GM10248 (cell line): ENCODE measurements at regions not wholly inside any gene's neighbourhood (a gene's known extent, or its start where the extent isn't known, plus 50 kb on each side); places are given as distances from the start of the nearest gene placed in this dataset.
"Not testable (repeated sequence)": the region's sequence is repeated elsewhere in the genome, so short reads cannot be mapped to it uniquely, and the experiment has no call there.

Source experiments
- CTCF ChIA-PET: fragments of 300-600 bp; sonication (Branson Sonifier 250); formaldehyde crosslinking; extraction: SDS; loops from one replicate; lab custom pipeline; 2021; ENCODE audit warnings: antibody characterized with exemption; lab: Yijun Ruan, JAX
- POLR2A ChIA-PET: fragments of 350-650 bp; sonication (Branson Sonifier 250); formaldehyde crosslinking; extraction: SDS; loops from one replicate; lab custom pipeline; 2020; ENCODE audit warnings: antibody characterized with exemption; lab: Yijun Ruan, JAX
- DNase-seq: peaks from one replicate; pipeline ENCODE4 v3.0.0; 2012; ENCODE audit errors: extremely low spot score
- TF ChIP-seq, protein P1 (sequence below): IDR thresholded peaks from 2 replicates; pipeline ENCODE4 v1.5.1; 2012; ENCODE audit warnings: mild to moderate bottlenecking, low read depth; ENCODE audit errors: extremely low read depth, missing control alignments, control extremely low read depth

- no peak for DNase-seq
- ChIA-PET POLR2A (no interaction called here), CTCF (interaction anchor here (1.0 kb wide), 1 partner anchor 18 kb away, joined by 3 read pairs; no protein-coding TSS in a partner anchor)
- TF ChIP-seq, protein P1, sequence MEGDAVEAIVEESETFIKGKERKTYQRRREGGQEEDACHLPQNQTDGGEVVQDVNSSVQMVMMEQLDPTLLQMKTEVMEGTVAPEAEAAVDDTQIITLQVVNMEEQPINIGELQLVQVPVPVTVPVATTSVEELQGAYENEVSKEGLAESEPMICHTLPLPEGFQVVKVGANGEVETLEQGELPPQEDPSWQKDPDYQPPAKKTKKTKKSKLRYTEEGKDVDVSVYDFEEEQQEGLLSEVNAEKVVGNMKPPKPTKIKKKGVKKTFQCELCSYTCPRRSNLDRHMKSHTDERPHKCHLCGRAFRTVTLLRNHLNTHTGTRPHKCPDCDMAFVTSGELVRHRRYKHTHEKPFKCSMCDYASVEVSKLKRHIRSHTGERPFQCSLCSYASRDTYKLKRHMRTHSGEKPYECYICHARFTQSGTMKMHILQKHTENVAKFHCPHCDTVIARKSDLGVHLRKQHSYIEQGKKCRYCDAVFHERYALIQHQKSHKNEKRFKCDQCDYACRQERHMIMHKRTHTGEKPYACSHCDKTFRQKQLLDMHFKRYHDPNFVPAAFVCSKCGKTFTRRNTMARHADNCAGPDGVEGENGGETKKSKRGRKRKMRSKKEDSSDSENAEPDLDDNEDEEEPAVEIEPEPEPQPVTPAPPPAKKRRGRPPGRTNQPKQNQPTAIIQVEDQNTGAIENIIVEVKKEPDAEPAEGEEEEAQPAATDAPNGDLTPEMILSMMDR: no peak
Measured at GRCh38 chr21:20151741-20152140, 846.5 kb upstream of the NCAM2 start.

DNA sequence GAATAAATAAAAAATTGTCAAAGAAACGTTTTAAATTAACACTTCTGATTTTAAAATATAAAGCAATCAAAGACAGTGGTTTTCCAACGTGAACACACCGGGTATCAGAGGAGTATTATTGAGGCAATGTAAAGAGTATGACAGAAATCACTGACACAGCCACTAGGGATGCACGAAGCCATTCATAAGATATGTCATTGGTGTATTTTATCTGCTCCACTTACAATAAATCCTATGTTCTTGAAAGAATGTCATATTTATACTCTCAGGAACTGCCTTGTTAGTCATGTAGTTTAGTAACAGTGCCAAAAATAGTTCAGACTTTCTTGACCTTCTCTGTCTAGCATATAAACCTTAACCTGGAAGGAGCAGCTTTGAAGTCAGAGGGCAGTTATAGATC lies 835.0 kb upstream of the NCAM2 start:
- no peak for DNase-seq
- ChIA-PET POLR2A (no interaction called here), CTCF (no interaction called here)
- TF ChIP-seq, protein P1: no peak

- ChIA-PET POLR2A (no interaction called here), CTCF (no interaction called here)
- DNase-seq: no peak
- TF ChIP-seq, protein P1: no peak
Measured at GRCh38 chr21:20167059-20167458, 831.1 kb upstream of the NCAM2 start.

DNA sequence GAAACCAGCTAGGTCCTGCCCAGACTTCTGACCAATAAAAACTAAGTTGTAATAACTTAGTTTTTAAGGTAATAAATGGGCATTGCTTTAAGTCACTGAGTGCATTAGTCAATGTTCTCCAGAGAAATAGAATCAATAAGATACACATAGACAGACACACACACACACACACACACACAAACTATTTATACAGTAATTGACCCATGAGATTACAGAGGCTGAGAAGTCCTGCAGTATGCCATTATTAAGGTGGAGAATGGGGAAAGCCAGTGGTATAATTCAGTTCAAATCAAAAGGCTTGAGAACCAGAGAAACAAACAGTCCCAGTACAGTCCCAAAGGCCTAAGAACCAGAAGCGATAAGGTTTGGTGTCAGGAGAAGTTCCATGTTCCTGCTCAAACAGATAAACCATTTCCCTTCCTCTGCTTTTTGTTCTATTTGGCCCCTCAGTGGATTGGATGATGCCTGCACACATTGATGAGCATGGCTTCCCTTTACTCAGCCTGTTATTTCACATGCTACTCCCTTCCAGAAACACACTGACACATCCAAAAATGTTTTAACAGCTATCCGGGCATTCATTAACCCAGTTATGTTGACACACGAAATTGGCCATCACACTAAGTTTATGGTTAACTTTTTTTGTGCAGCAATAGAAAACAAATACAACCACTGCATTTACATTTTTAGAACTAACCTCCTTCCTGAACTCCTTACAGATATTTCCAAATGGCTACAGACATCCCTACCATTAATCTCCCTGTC lies 828.2 kb upstream of the NCAM2 start:
- TF ChIP-seq, protein P1: no peak
- CTCF ChIA-PET: interaction anchor here (0.7 kb wide), 1 partner anchor 18 kb away, joined by 3 read pairs; no protein-coding TSS in a partner anchor

GRCh38 chr21:20186186-20186585 lies 812.0 kb upstream of the NCAM2 start:
- TF ChIP-seq, protein P1: no peak
- ChIA-PET POLR2A (no interaction called here), CTCF (interaction anchor here (1.3 kb wide), 1 partner anchor 10 kb away, joined by 3 read pairs; no protein-coding TSS in a partner anchor)
- DNase-seq: no peak

More for the DNA sequence above, 828.2 kb upstream of the NCAM2 start:
- no peak for DNase-seq
- POLR2A ChIA-PET: no interaction called here

GRCh38 chr21:20187028-20187427 lies 811.2 kb upstream of the NCAM2 start:
- no peak for DNase-seq
- ChIA-PET POLR2A (no interaction called here), CTCF (no interaction called here)
- TF ChIP-seq, protein P1: no peak

- POLR2A ChIA-PET, CTCF ChIA-PET, DNase-seq: not testable (repeated sequence)
Measured at GRCh38 chr21:20201323-20201722, 796.9 kb upstream of the NCAM2 start.
